ENCODE measurements at regions not wholly inside any gene's neighbourhood (a gene's known extent, or its start where the extent isn't known, plus 50 kb on each side); places are given as distances from the start of the nearest gene placed in this dataset.
A peak's percentile ranks its signal among the peaks of the same experiment; 100 is the strongest.

- CTCF ChIA-PET: no interaction called here
- Histone ChIP-seq H3K4ac (ENCODE audit: low read depth, low read length) (no peak overlapping the region), H3K9me3 (ENCODE audit: control insufficient read depth, insufficient read depth, low read length) (no peaks in the 10 kb centered on the region), H2BK20ac (ENCODE audit: low read depth, low read length) (no peak overlapping the region), H3K4me2 (ENCODE audit: low read depth, low read length) (no peak overlapping the region), H3K18ac (ENCODE audit: low read depth, low read length) (no peak overlapping the region), H3K4me1 (ENCODE audit: control insufficient read depth, insufficient read depth, low read length) (0 out of 2 replicates have a peak, but pooled peaks cover 2% of the 10 kb centered on the region), H4K5ac (ENCODE audit: low read depth, low read length) (no peak overlapping the region), H3K56ac (ENCODE audit: extremely low read depth, insufficient read depth, low read length) (no peak overlapping the region), H3K23ac (ENCODE audit: low read depth, low read length) (no peak overlapping the region), H4K20me1 (ENCODE audit: insufficient read depth, low read length) (no peaks in the 10 kb centered on the region), H4K91ac (ENCODE audit: insufficient read depth, low read depth, low read length) (no peak overlapping the region), H3K9ac (ENCODE audit: low read depth, low read length) (no peak overlapping the region), H2BK15ac (ENCODE audit: low read depth, low read length) (no peak overlapping the region), H3K79me1 (ENCODE audit: low read depth in 1 of 2, low read length in 2 of 2) (no peaks in the 10 kb centered on the region), H2BK5ac (ENCODE audit: low read depth, low read length, poor library complexity, severe bottlenecking) (no peak overlapping the region), H3K14ac (replicated peaks; ENCODE audit: low read depth, low read length) (0 out of 2 replicates have a peak overlapping the region, but pooled peaks have one; percentile 64), H2AFZ (replicated peaks; ENCODE audit: low read length, poor library complexity) (no peak overlapping the region), H2BK120ac (ENCODE audit: low read depth, low read length) (no peak overlapping the region), H3K36me3 (ENCODE audit: control insufficient read depth, insufficient read depth, low read length) (no peaks in the 10 kb centered on the region), H2AK9ac (replicated peaks; ENCODE audit: low read depth, low read length, poor library complexity) (no peak overlapping the region), H3K27me3 (ENCODE audit: control insufficient read depth, insufficient read depth, low read length) (no peaks in the 10 kb centered on the region), H3K9me1 (ENCODE audit: insufficient read depth, low read length) (no peaks in the 10 kb centered on the region), H3K4me3 (ENCODE audit: insufficient read depth, low read depth, low read length) (no peak overlapping the region), H3K27ac (ENCODE audit: insufficient read depth, low read length) (no peak overlapping the region), H2AK5ac (ENCODE audit: low read depth, low read length) (no peak overlapping the region), H4K8ac (ENCODE audit: low read depth in 2 of 2, low read length in 2 of 2) (no peak overlapping the region)
- POLR2A ChIA-PET (ENCODE audit: unreplicated experiment): no interaction called here
- intact Hi-C loops (cut with micrococcal nuclease): no loop called here
- ATAC-seq (ENCODE audit: low read depth): no peak
- BruUV-seq (replicated peaks): no TSS peak
- WGBS, 2 experiments (ENCODE audit: extremely low coverage in 2 of 2, insufficient read length in 1 of 2): no CpG with 5 or more reads among the region's 2 CpGs
- TF ChIP-seq CTCF (conservative IDR thresholded peaks at IDR 0.05; ENCODE audit: low read depth, low read length): no peak
- TF ChIP-seq RAD21 (IDR thresholded peaks at IDR 0.05; ENCODE audit: low read length): no peak
- no peak for TF ChIP-seq MXI1 (IDR thresholded peaks at IDR 0.05; ENCODE audit: borderline replicate concordance, low read depth, low read length)
- no peak for TF ChIP-seq RFX5 (IDR thresholded peaks at IDR 0.05; ENCODE audit: low read depth, low read length)
- TF ChIP-seq BHLHE40 (IDR thresholded peaks at IDR 0.05; ENCODE audit: low read depth, low read length): no peak
- no peak for TF ChIP-seq SMC3 (IDR thresholded peaks at IDR 0.05; ENCODE audit: low read depth, low read length)
- no peak for TF ChIP-seq POLR2A (IDR thresholded peaks at IDR 0.05; ENCODE audit: low read depth, low read length)
- no peak for TF ChIP-seq RCOR1 (IDR thresholded peaks at IDR 0.05; ENCODE audit: insufficient replicate concordance, low read length)
- no peak for TF ChIP-seq NFE2L2 (IDR thresholded peaks at IDR 0.05; ENCODE audit: low read depth, low read length)
- no peak for TF ChIP-seq MAZ (IDR thresholded peaks at IDR 0.05; ENCODE audit: borderline replicate concordance, low read depth, low read length)
- no peak for TF ChIP-seq CEBPB (IDR thresholded peaks at IDR 0.05; ENCODE audit: low read depth, low read length)
- TF ChIP-seq MAFK (IDR thresholded peaks at IDR 0.05; ENCODE audit: low read depth, low read length): no peak
- dilution Hi-C loops (cut with HindIII; ENCODE audit: low sequenced_read_pairs, unreplicated experiment): no loop called here
- in situ Hi-C loops (cut with MboI; ENCODE audit: low sequenced_read_pairs): no loop called here
- no peak for DNase-seq
Observed at GRCh38 chr7:110400411-110400810, 690.5 kb upstream of the LRRN3 start.
